ENCODE measurements at regions not wholly inside any gene's neighbourhood (a gene's known extent, or its start where the extent isn't known, plus 50 kb on each side); places are given as distances from the start of the nearest gene placed in this dataset.

- TF ChIP-seq CTCF (IDR thresholded peaks at IDR 0.05 in 4 of 5, conservative IDR thresholded peaks at IDR 0.05 in 1 of 5) (no peak), POLR2A (IDR thresholded peaks at IDR 0.05) (no peak)
These were observed 409.7 kb downstream of the SOCS6 start for GRCh38 chr18:70698574-70698973.
